ENCODE measurements at regions not wholly inside any gene's neighbourhood (a gene's known extent, or its start where the extent isn't known, plus 50 kb on each side); places are given as distances from the start of the nearest gene placed in this dataset.

- no peak for TF ChIP-seq CTCF (IDR thresholded peaks at IDR 0.05)
- Histone ChIP-seq H3K4me1 (no peaks in the 10 kb centered on the region), H3K27ac (no peak overlapping the region), H3K9ac (ENCODE audit: low read depth in 2 of 2, low read length in 2 of 2) (no peak overlapping the region), H3K9me3 (no peaks in the 10 kb centered on the region), H3K4me3 (no peak overlapping the region), H3K27me3 (no peaks in the 10 kb centered on the region), H3K36me3 (no peaks in the 10 kb centered on the region)
- DNase-seq, result no peak
- intact Hi-C loops (cut with DNase I), result no loop called here
These were observed 216.7 kb downstream of the ABHD5 start for GRCh38 chr3:43907508-43907858.

- TF ChIP-seq CTCF (IDR thresholded peaks at IDR 0.05), result no peak
- Histone ChIP-seq H3K27ac (no peak overlapping the region), H3K9ac (ENCODE audit: low read depth in 2 of 2, low read length in 2 of 2) (no peak overlapping the region), H3K4me1 (no peaks in the 10 kb centered on the region), H3K9me3 (no peaks in the 10 kb centered on the region), H3K36me3 (no peaks in the 10 kb centered on the region), H3K4me3 (no peak overlapping the region), H3K27me3 (no peaks in the 10 kb centered on the region)
- DNase-seq, result no peak
- intact Hi-C loops (cut with DNase I), result no loop called here
These were observed 217.7 kb downstream of the ABHD5 start for GRCh38 chr3:43908456-43908855.

- Histone ChIP-seq H3K27ac (no peak overlapping the region), H3K27me3 (no peaks in the 10 kb centered on the region), H3K4me1 (no peaks in the 10 kb centered on the region), H3K36me3 (no peaks in the 10 kb centered on the region), H3K9ac (ENCODE audit: low read depth in 2 of 2, low read length in 2 of 2) (no peak overlapping the region), H3K9me3 (no peaks in the 10 kb centered on the region), H3K4me3 (no peak overlapping the region)
- intact Hi-C loops (cut with DNase I), result no loop called here
- no peak for DNase-seq
- no peak for TF ChIP-seq CTCF (IDR thresholded peaks at IDR 0.05)
These were observed 218.4 kb downstream of the ABHD5 start for GRCh38 chr3:43909149-43909548.

- Histone ChIP-seq H3K9ac (ENCODE audit: low read depth in 2 of 2, low read length in 2 of 2) (no peak overlapping the region), H3K27ac (no peak overlapping the region), H3K4me3 (no peak overlapping the region), H3K36me3 (no peaks in the 10 kb centered on the region), H3K27me3 (no peaks in the 10 kb centered on the region), H3K4me1 (no peaks in the 10 kb centered on the region), H3K9me3 (no peaks in the 10 kb centered on the region)
- TF ChIP-seq CTCF (IDR thresholded peaks at IDR 0.05), result no peak
- DNase-seq, result no peak
- intact Hi-C loops (cut with DNase I), result no loop called here
These were observed 220.0 kb downstream of the ABHD5 start for GRCh38 chr3:43910750-43911149.

- Histone ChIP-seq H3K4me1 (no peaks in the 10 kb centered on the region), H3K9ac (ENCODE audit: low read depth in 2 of 2, low read length in 2 of 2) (no peak overlapping the region), H3K27me3 (no peaks in the 10 kb centered on the region), H3K4me3 (no peak overlapping the region), H3K9me3 (no peaks in the 10 kb centered on the region), H3K36me3 (no peaks in the 10 kb centered on the region), H3K27ac (no peak overlapping the region)
- DNase-seq, result no peak
- no peak for TF ChIP-seq CTCF (IDR thresholded peaks at IDR 0.05)
- intact Hi-C loops (cut with DNase I), result no loop called here
These were observed 222.6 kb downstream of the ABHD5 start for GRCh38 chr3:43913036-43913948.

Data from colonic mucosa (tissue), 4 donors.